WERI-Rb-1 (cell line): ENCODE measurements at regions not wholly inside any gene's neighbourhood (a gene's known extent, or its start where the extent isn't known, plus 50 kb on each side); places are given as distances from the start of the nearest gene placed in this dataset.

ENCODE experiments used
- DNase-seq: peaks from one replicate; pipeline ENCODE4 v3.0.0-alpha.2; 2020
- H3K27ac ChIP-seq: fragments of 250-450 bp; sonication (Bioruptor Pico); 2 replicates; pipeline ENCODE4 v1.5.1; 2020; ENCODE audit warnings: mild to moderate bottlenecking, moderate library complexity
- H3K27me3 ChIP-seq: fragments of 250-450 bp; sonication (Bioruptor Pico); 2 replicates; pipeline ENCODE4 v1.5.1; 2021; ENCODE audit warnings: mild to moderate bottlenecking, low read depth, moderate library complexity; ENCODE audit not compliant: insufficient read depth, severe bottlenecking
- H3K36me3 ChIP-seq: fragments of 250-450 bp; sonication (Bioruptor Pico); 2 replicates; pipeline ENCODE4 v1.5.1; 2020; ENCODE audit warnings: mild to moderate bottlenecking, moderate library complexity
- H3K4me3 ChIP-seq: 2 replicates; pipeline ENCODE4 v1.5.1; 2011; ENCODE audit warnings: low read depth, mild to moderate bottlenecking, control low read depth, low read length
- H3K9me3 ChIP-seq: fragments of 250-450 bp; sonication (Bioruptor Pico); 2 replicates; pipeline ENCODE4 v1.5.1; 2021; ENCODE audit warnings: mild to moderate bottlenecking, moderate library complexity; ENCODE audit not compliant: severe bottlenecking
- TF ChIP-seq, protein P1 (sequence below): IDR thresholded peaks from 2 replicates; pipeline ENCODE4 v1.5.1; 2011; ENCODE audit warnings: low read depth, mild to moderate bottlenecking, control low read depth, inconsistent platforms, low read length

DNA sequence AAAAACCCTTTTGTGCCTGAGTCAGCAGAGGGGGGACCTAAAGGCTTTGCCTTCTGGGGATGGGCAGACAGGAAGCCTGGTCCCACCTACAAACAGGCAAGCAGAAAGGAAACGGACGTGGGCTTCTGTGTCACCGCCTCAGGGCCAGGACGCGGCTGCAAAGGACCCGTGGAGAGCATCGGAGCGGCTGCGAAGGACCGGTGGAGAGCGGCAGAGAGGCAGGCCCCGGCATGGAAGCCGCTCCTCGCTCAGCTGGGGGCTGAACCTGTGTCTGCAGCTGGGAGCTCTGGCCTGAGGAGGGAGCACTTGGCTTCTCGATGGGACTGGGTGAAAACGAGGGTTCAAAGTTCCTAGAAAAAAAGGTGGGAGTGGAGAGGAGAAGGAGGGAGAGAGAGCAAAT lies 125.4 kb upstream of the PPP2R2D start:
- no peak overlapping the region for H3K4me3 ChIP-seq
- no peaks in the 10 kb centered on the region for H3K36me3 ChIP-seq
- H3K27ac ChIP-seq, result no peak overlapping the region
- H3K9me3 ChIP-seq, result peaks cover 25% of the 10 kb centered on the region
- H3K27me3 ChIP-seq, result no peaks in the 10 kb centered on the region
- TF ChIP-seq, protein P1, sequence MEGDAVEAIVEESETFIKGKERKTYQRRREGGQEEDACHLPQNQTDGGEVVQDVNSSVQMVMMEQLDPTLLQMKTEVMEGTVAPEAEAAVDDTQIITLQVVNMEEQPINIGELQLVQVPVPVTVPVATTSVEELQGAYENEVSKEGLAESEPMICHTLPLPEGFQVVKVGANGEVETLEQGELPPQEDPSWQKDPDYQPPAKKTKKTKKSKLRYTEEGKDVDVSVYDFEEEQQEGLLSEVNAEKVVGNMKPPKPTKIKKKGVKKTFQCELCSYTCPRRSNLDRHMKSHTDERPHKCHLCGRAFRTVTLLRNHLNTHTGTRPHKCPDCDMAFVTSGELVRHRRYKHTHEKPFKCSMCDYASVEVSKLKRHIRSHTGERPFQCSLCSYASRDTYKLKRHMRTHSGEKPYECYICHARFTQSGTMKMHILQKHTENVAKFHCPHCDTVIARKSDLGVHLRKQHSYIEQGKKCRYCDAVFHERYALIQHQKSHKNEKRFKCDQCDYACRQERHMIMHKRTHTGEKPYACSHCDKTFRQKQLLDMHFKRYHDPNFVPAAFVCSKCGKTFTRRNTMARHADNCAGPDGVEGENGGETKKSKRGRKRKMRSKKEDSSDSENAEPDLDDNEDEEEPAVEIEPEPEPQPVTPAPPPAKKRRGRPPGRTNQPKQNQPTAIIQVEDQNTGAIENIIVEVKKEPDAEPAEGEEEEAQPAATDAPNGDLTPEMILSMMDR, result no peak
- DNase-seq, result no peak

DNA sequence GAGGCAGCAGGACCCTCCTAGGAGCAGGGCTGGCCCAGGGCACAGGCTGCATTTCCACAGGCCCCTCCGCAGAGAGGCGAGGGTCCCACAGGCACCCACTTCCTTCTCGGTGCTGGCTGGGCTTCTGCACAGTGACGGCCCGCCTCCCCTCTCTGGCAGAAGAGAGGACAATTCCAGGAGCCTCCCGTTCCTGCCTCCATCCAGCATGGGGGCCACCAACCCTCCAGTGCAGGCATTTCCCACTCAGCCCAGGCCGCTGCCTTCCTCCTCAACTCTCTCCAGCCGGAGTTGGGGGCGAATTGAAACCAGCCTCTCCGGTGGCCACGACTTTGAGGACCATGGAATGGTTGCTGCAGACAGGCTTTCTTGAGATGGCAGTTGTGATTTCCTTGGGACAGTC lies 125.0 kb upstream of the PPP2R2D start:
- no peak overlapping the region for H3K4me3 ChIP-seq
- H3K36me3 ChIP-seq, result no peaks in the 10 kb centered on the region
- H3K27ac ChIP-seq, result no peak overlapping the region
- no peak for DNase-seq
- peaks cover 25% of the 10 kb centered on the region for H3K9me3 ChIP-seq
- no peaks in the 10 kb centered on the region for H3K27me3 ChIP-seq
- TF ChIP-seq, protein P1, result no peak

DNA sequence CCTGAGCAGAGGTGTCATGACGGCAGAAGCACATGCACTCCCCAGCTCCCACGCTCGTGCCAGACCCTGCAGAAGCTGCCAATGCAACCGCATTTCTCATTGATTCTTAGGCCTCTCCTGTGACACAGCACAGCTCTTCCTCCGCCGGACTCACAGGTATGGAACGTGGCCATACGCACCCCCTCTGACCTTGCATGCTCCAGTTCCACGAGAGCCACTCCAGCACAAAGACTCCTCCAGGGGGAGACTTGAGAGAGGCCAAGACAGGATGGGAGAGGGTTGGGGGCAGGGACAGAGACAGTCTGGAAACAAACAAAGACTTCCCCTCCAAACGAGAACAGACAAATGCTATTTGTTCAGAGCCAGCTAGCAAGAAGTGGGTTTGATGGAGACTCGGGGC lies 124.3 kb upstream of the PPP2R2D start:
- no peak for DNase-seq
- peaks cover 25% of the 10 kb centered on the region for H3K9me3 ChIP-seq

DNA sequence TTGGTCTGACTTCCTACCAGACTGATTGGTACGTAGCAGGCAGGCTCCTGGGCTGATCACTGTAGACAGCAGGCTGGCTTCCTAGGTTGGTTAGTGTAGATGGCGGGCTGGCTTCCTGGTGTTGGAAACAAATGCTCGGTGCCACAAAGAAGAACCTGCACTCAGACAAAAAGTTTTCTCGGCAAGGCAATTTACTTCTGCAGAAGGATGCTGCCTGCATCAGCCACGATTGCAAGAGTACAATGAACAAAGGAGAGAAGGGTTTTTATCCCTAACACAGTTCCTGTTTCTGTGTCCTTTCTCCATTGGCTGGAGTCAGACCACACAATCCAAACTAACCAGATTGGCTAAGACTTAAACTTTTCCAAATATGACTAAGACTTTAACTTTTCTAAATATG lies 123.6 kb upstream of the PPP2R2D start:
- Histone ChIP-seq H3K27me3 (no peaks in the 10 kb centered on the region), H3K9me3 (peaks cover 25% of the 10 kb centered on the region), H3K36me3 (no peaks in the 10 kb centered on the region), H3K4me3 (no peak overlapping the region), H3K27ac (no peak overlapping the region)
- TF ChIP-seq, protein P1, result no peak
- DNase-seq, result no peak

More for the DNA sequence above, 124.3 kb upstream of the PPP2R2D start:
- Histone ChIP-seq H3K27me3 (no peaks in the 10 kb centered on the region), H3K4me3 (no peak overlapping the region), H3K36me3 (no peaks in the 10 kb centered on the region), H3K27ac (no peak overlapping the region)
- TF ChIP-seq, protein P1, result no peak

DNA sequence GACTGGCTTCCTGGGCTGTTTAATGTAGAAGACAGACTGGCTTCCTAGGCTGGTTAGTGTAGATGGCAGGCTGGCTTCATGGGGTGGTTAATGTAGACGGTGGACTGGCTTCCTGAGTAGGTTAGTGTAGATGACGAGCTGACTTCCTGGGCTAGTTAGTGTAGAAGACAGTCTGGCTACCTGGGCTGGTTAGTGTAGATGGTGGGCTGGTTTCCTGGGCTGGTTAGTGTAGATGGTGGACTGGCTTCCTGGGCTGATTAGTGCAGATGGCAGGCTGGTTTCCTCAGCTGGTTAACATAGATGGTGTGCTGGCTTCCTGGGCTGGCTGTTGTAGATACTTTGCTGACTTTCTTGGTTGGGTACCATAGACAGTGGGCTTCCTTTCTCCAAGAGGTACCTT lies 122.9 kb upstream of the PPP2R2D start:
- H3K27ac ChIP-seq, result no peak overlapping the region
- H3K4me3 ChIP-seq, result no peak overlapping the region
- TF ChIP-seq, protein P1, result no peak
- no peaks in the 10 kb centered on the region for H3K36me3 ChIP-seq
- H3K9me3 ChIP-seq, result peaks cover 25% of the 10 kb centered on the region
- H3K27me3 ChIP-seq, result no peaks in the 10 kb centered on the region
- no peak for DNase-seq

DNA sequence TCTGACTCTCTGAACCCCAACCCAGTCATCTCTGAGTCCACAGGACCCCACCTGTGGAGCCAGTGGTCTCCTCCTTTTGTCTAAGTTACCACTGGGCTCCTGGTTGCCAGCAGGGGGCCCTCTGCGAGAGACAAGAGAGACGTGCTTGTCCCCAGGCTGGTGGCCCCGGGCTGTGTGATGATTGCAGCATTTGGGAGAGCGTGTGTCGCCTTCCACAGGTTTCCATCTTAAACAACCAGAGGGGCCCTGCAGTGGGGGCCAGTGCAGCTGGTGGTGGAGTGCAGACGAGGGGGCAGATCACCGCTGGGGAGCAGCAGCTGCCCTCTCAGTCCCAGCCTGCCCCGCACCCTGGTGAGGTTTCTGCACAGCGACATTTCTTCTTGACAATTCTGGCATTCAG lies 122.4 kb upstream of the PPP2R2D start:
- H3K4me3 ChIP-seq, result no peak overlapping the region
- H3K9me3 ChIP-seq, result peaks cover 25% of the 10 kb centered on the region
- H3K27ac ChIP-seq, result no peak overlapping the region
- DNase-seq, result no peak
- H3K36me3 ChIP-seq, result no peaks in the 10 kb centered on the region
- H3K27me3 ChIP-seq, result no peaks in the 10 kb centered on the region
- TF ChIP-seq, protein P1, result no peak
